SK-N-SH (cell line): ENCODE measurements at regions not wholly inside any gene's neighbourhood (a gene's known extent, or its start where the extent isn't known, plus 50 kb on each side); places are given as distances from the start of the nearest gene placed in this dataset.

Experiments used
- EP300 ChIP-seq, 2 experiments: IDR thresholded peaks; 2 replicates each; pipeline versions ENCODE4 v1.4.0 to v1.6.1; 2012; ENCODE audit warnings: borderline replicate concordance in 1 of 2, low read depth in 1 of 2, low read length in 1 of 2
- GATA2 ChIP-seq: sonication (generic); formaldehyde crosslinking; IDR thresholded peaks from 2 replicates; pipeline ENCODE4 v1.5.0; 2020; ENCODE audit warnings: mild to moderate bottlenecking, missing genetic modification reagents
- RCOR1 ChIP-seq: fragments of 150-350 bp; IDR thresholded peaks from 2 replicates; pipeline ENCODE4 v1.6.1; 2017; ENCODE audit warnings: antibody characterized with exemption, low read length
- YY1 ChIP-seq: IDR thresholded peaks from 2 replicates; pipeline ENCODE4 v1.4.0; 2012; ENCODE audit warnings: low read depth, mild to moderate bottlenecking
- TF ChIP-seq, protein P1 (sequence below): fragments of 200-600 bp; sonication (generic); IDR thresholded peaks from 2 replicates; pipeline ENCODE4 v1.6.1; 2017; ENCODE audit warnings: antibody characterized with exemption, mild to moderate bottlenecking, moderate library complexity

DNA sequence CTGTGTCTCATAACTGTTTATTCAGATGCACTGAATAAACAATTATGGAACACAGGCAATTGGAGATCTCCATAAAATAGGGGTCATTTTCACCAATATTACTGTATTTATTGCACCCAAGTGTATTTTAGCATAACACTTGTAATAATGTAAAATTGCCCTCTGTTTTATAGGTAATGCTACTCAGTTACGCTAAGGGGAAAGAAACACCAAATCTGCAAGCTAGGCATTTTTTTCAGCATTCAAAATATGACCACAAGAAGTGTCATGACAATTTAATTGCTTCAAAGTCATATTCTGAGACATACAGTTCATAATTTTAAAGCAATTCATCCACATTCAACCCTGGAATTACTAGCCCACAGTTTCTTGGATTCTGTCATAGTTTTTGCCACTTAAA lies 643.2 kb upstream of the NOX3 start:
- TF ChIP-seq, protein P1, sequence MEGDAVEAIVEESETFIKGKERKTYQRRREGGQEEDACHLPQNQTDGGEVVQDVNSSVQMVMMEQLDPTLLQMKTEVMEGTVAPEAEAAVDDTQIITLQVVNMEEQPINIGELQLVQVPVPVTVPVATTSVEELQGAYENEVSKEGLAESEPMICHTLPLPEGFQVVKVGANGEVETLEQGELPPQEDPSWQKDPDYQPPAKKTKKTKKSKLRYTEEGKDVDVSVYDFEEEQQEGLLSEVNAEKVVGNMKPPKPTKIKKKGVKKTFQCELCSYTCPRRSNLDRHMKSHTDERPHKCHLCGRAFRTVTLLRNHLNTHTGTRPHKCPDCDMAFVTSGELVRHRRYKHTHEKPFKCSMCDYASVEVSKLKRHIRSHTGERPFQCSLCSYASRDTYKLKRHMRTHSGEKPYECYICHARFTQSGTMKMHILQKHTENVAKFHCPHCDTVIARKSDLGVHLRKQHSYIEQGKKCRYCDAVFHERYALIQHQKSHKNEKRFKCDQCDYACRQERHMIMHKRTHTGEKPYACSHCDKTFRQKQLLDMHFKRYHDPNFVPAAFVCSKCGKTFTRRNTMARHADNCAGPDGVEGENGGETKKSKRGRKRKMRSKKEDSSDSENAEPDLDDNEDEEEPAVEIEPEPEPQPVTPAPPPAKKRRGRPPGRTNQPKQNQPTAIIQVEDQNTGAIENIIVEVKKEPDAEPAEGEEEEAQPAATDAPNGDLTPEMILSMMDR: no peak
- TF ChIP-seq EP300 (IDR thresholded peaks at IDR 0.05; ENCODE audit: borderline replicate concordance in 1 of 2, low read depth in 1 of 2, low read length in 1 of 2) (no peak), GATA2 (CRISPR knock-in tag) (no peak), YY1 (no peak), RCOR1 (no peak)
